ENCODE measurements at regions not wholly inside any gene's neighbourhood (a gene's known extent, or its start where the extent isn't known, plus 50 kb on each side); places are given as distances from the start of the nearest gene placed in this dataset.

- TF ChIP-seq CTCF (IDR thresholded peaks at IDR 0.05) (no peak), POLR2A (IDR thresholded peaks at IDR 0.05) (no peak)
Measured at GRCh38 chr2:19140463-19141208, 217.8 kb downstream of the OSR1 start.
